ENCODE measurements at regions not wholly inside any gene's neighbourhood (a gene's known extent, or its start where the extent isn't known, plus 50 kb on each side); places are given as distances from the start of the nearest gene placed in this dataset.

DNA sequence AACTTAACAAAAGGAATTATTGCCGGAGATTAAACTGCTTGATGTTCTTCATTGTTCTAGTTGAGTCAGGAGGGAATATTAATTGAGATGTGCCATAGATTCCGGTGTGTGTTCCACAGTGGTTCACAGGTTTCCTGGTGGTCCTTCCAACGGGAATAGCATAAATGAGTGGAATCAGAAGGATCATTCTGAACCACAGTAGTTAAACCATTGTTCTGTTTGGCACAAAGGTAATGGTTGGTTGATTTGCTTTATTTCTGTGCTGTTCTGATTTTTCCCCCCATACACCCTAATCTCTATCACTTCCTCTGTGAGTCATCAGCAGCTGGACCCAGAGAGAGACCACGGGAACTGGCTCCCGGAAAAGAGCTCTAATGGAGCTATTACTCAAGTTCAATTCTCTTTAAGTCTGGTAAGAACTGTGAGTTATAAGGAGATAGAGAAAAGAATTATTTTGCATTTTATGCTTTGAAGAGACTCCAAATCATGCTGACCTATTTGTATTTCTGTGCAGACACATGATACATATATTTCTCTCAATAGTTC, 627.2 kb downstream of the ZIC1 start:
- no peak for DNase-seq

DNA sequence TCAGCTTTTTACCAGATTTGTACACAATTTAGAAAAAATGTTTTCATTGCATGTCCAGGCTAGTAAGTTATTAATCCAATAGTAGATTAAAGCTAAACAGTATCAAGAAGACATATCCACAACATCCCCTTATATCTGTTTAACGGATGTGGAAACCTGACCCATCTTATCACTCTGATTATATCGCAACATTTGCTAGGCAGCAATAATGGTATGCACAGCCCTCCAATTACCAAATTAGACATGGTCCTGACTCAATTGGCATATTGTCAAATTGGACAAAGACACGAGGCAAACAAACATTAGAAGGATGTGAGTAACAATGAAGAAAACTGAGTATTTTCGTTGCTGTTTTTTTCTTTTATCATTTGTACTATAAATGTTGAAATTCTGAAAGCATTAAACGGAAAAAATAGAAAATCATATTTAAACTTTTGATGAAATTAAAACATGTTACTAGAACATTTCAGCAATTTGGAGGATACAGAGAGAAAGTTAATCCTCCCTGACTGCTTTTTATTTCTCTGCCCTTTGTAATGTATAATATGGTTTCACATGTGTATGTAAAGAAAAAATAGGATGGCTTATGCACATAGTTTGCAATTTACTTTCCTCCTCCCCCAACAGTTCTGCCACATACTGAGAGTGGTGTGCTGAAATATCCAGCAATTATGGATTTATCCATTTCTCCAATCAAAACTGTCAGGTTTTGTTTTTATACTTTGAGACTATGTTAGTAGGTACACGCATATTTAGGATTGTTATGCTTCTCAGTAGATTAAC, 633.7 kb downstream of the ZIC1 start:
- no peak for DNase-seq

DNA sequence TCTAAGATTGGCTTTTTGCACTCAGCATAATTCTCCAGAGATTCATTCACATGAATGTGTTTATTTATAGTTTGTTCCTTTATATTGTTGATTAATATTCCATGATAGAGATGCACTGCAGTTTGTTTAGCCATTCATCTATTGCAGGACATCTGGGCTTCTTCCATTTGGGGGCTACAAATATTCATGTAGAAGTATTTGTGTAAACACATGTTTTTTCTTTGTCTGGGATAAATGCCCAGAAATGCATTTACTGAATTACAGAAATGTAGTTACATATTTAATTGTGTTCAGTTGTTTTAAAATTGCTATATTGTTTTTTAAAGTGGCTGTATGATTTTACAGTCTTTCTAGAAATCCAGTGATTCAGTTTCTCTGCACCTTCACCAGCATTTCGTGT, 635.0 kb downstream of the ZIC1 start:
- no peak for DNase-seq

DNA sequence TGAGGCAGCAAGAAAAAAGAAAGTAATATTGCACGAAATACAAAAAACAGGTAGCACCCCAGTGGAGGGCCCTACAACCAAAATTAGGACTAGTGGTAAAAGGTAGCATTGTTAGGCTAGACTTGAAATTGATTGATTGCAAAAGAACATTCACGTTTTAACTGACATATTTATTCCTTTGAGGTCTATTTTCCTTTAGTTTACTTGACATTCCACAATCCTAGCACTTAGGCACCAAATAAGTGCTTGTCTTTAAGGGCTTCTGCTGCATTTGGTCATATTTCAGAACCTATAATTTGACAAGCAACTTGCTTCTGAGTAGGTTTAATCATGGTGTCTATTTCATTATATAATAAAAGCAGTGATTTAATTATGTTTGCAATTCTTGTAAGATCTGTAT, 642.7 kb upstream of the AGTR1 start:
- no peak for DNase-seq

DNA sequence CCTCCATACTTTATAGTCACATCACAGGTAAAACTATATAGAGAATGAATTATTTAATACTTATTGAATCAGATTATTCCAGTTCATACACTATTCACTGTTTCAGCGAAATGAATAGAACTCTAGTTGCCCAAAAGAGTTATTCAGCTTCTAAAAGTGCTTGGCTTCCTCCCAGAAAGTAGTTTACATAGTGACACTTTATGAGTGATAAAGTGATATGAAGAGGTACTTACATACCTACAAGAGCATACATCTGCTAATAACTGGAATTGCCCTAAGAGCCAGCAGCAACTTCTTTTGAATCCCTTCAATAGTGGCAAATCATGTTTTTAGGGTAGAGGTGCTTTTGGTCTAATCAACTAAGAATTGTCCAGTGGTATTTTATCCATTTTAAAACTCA, 635.1 kb upstream of the AGTR1 start:
- DNase-seq, result no peak

DNA sequence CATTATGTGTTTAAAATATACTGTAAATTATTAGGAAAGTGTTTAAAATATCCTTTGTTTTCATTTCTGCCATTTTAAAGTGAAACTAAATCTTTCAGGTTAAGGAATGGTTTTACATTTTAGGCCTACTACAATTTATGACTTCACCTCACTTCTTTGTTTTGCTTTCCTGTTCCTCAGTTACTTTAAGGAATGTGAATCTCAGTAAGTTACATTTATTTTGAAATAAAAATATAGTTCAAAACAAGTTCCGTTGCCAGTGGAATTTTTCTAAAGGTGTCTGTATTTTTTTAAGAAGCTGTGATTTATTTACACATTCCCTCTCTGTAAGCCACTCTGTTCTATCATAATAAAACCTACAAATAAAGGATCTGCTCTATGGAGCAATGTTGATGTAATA, 630.9 kb upstream of the AGTR1 start:
- no peak for DNase-seq

DNA sequence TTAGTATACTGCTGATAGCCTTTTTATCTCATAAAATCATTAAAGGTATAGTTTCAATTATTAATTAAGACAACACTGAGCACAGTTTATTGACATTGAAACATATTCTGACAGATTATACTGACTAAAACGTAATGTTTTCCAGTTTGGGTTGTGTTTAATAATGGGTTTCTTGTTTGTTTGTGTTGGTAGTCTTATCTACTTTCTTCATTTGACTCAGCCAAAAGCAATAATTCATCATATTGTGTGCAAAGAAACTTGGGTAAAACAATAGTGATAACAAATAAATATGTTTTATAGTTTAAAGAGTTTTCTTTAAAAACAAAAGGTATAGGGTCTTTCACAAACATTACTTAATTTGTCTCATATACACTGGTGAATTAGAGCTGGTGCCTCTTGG, 629.2 kb upstream of the AGTR1 start:
- DNase-seq, result no peak

DNA sequence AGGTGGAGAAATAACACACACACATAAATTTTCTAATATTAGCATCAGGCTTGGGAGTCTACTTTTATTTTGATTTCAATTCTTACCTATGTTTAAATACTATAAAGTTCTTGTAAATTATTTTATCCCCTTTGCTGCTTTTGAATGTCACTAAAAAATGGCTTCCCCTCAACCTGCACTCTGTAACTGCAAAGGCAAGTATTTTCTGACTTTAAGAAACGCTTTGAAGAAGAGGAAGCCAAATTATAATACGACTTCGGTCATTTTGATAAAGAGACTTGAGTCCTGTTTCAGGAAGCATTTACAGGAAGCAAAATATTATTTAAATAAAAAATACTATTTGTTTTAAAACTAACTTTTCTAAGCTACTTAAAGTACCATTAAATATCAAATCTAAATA, 627.7 kb upstream of the AGTR1 start:
- no peak for DNase-seq

DNA sequence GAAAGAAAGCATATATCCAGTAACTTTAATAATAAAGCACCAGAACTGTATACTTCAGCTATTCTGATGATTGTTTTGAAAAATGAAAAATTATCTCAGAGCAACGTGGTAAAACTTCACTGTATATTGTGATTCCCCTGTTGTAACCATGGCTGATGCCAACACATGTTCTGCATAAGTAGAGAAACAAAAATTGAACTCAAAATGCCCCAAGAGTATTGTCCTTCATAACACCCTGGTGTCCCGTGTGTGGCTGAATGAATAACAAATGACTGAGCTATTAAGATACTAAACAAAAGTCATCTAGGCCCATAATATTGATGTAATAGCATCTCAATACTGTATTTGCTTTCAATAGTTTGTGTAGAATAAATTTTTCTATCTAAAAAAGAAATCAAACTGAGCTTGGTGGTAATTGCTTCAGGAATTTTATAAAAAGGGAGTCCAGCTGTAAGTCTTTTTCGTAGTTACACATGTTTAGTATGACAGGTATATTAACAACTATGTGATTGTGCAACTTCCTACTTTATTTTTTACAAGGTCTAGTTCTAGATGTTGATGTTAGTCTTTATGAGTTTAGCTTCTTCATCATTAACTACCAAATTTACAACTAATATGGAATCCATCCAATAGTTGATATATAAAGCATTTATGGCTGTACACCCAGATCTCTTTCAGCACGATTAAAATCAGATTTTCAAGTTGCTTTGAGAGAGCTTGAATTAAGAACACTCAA, 623.8 kb upstream of the AGTR1 start:
- no peak for DNase-seq

DNA sequence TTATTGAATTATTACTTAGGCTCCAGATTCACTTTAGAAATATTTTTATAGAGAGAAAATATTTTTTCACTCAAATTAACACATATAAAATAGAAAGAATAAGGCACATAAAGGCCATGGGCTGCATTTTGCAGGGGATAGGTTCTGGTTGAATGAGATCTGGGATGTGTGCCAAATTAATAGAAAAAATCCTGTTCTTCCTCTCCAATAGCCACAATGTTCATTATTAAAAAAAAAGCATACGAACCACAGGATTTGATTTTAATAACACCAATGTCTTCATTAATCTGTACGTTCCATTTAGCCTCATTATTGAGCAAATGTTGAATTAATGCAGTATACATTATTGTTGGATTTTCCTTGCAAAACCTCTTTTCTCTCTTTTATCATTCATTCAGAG, 622.8 kb upstream of the AGTR1 start:
- DNase-seq, result peak; percentile 45

DNA sequence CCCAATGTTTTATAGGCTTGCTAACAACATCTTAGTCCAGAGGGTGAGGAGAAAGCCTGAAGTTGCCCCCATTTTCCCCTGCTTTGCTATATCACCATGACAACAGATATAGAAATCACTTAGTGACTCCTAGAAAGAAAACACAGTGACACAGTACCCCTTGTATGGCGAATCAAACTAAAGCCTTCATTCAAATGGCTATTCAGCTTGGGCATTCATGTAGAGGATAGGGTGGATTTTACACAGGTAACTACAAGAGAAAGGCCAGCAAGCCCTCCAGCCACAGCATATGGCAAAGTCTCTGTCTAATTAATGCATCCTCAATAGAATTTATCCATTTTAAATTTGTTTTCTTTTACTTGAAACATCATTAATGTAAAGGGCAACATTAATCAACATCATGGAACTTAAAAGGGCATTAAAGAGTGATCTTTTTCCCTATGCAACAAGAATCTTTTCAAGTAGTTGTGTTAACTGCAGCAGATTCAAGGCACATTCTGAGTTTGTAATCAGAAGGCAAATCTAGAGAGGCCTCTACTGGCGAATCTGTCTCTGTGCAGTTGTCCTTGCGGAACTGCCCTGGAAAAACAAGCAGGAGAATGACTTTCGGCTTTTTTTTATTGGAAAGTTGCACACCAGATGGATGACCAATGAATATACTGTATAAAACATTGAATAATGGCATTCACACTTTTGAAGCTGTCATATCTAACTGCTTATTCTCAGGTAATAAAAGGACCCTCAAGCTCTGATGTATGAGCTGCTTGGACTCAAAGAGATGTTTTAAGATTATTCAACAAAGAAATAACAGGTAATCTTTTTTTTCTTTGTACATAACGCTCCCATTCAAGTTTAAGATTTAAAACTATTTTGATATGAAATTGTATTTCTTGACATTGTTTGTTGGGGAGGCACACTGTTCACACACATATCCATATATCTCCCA, 621.7 kb upstream of the AGTR1 start:
- DNase-seq, result peak; percentile 31

DNA sequence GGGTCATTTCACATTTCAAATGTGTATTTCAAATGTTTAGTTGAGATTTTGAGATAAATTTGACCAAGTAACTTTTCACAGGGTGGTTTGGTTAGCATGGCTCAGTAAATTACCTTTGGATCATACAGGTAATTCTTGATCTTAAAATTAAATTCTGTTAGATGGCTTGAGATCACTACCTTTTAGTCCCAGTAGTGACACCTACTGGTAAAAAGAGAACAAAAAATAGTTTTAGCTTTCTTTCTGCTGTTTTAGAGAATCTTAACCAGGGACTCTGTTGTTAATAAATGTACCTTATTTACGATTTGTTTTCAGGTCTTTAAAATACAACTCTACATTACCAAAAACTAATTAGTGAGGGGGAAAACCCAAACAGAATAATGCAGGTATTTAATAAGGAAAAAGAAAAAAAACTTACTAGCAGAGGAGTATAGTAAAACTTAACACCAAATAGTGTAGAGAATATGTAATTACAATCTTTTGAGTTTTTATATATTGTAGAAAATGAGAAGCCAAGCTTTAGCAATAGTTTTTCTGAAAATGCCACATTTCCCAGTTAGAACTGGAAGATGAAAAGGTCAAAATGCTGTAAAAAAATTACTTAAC, 620.3 kb upstream of the AGTR1 start:
- peak; percentile 25 for DNase-seq

DNA sequence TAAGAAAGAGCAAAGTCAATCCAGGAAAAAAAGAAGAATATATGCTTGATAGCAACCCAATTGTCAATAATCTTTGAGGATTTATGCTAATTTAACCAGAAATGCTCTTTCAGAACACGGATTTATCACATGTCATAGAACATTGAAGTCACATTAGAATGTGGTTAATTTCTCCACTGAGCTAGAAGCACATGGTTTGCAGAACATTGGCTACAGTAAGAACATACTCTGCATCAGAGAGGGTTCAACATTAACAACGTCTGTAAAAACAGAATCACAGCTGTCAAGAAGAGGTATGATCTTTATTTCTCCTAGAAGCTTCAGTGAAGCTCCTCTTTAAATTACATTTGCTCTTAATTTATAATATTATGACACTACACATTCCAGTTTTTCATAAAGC, 619.7 kb upstream of the AGTR1 start:
- no peak for DNase-seq

DNA sequence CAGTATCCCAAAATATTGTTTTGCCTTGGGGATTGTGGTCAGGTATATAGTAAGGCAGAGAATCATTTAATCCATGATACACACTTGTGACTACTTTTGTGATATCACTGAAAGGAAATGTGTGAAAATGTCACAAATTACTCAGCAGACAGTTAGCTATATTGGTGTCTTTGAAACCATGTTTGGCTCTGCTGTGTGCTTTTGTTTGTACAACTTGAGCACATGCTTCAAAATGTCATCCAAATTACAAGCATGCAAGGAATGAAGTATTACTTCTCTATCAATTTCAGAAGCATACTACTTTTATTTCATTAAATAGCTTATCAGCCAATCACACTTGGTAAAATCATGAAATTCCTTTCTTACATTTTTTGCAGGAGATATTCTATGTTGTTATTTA, 619.0 kb upstream of the AGTR1 start:
- DNase-seq, result no peak

DNA sequence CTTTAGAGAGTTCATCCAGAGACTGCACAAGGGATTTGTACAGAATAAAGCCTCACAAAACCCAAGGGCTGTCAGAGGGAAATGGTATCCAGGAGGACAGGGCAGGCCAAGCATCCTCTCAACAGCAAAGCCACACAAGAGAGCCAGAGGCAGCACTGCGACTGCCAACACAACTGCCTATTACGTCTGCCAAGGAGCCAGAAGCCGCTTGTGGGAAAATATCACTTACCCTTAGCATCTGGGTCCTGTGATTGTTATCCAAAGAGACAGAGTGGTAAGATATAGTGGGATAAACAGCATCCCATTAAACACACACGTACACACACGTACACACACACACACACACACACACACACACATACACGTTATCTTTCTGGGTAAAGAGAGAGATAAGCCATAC, 618.3 kb upstream of the AGTR1 start:
- DNase-seq, result no peak

DNA sequence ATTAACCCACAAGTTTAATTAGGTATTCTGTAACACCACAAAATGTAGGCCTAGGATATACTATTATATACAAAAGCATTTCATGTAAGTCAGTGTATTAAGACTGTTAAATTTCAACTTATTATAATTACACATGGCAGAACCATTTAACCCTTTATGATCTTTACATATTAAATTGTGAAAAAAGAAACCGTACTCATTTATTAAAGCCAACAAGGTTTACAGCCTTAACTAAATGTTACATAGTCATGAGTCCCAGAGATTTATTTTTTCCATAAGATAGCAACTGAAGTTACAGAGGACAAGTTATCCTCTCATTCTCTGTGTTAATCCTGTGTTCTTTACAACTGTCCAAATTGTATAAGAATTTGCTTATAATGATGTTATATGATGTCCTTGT, 615.8 kb upstream of the AGTR1 start:
- DNase-seq, result no peak

DNA sequence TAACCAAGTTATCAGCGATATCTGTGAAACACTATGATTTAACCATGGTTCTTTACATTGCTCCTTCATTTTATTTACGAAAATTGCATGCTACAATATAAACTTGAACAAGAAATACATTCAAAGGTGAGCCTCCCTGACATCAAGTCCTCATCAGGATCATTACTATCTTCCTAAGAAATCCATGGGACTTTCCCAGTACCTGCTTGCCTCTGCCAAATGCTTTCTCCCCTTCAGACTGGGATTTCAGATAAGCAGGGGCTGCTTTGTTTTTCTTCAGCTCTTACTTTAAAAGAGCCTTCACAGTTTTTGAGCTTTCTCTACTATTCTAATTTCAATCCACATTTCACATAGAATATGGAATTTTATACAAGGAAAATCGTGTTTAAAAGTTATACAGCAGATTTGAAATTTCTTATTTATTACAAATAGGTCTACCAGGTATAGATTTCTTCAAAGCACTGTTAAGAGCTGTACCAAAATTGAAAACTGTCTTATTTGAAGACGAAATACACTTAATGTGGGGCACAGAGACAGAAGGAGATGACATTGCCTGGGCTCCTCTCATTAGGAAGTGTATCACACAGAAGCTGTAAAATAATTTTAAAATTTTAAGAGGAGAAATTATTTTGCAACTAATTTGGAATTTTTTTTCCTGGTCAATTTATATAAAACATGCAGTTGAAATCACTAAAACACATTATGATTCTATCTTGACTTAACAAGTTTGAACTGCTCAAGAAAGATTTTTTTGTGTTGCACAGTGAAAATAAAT, 615.0 kb upstream of the AGTR1 start:
- no peak for DNase-seq

DNA sequence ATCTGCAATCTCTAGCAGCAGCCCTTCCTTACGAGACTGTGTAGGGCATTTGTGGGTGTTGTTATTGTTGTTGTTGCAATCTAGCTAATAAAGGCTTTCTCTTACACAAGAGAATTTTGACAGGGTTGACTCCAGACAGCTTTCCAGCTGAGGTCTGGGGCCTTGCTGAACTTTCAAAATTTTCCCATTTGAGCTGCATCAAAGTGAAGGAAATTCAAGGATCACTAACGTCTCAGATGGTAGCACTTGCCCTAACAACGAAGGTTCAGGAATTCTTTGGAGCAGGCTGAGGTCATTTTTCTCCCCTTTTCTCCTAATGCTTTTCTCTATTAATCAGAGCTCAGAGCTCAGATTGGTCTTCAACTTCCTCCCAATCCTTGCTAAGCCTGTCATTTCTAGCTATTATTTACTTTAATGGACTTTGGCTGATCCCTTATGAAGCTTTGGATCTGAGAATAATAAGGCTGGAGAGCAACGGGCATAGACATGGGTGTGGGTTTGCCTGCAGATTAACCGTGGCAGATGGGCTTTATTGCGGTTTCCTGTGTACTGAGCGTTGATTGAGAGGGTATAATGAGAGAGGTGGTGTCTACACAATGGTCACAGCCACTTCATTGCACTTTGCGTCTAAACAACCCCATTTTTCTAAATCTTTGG, 614.0 kb upstream of the AGTR1 start:
- DNase-seq, result no peak

DNA sequence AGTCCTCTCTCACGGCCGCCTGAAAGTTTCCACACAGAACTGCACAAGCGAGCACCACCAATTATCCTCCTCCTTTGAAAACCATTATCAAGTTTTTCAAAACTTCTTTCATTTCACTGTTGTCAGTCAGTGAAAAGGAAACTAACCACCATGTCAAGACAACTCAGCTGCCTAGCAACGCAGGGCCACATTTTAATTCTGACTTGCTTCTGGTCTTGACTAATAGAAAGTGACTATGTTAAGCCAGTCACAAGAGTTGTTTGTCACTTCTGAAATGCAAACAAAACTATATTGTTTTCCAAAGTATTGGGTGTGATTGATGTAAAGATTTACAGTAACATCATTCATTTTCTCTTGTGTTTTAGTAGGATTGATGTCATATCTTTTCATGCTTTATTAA, 612.8 kb upstream of the AGTR1 start:
- no peak for DNase-seq

DNA sequence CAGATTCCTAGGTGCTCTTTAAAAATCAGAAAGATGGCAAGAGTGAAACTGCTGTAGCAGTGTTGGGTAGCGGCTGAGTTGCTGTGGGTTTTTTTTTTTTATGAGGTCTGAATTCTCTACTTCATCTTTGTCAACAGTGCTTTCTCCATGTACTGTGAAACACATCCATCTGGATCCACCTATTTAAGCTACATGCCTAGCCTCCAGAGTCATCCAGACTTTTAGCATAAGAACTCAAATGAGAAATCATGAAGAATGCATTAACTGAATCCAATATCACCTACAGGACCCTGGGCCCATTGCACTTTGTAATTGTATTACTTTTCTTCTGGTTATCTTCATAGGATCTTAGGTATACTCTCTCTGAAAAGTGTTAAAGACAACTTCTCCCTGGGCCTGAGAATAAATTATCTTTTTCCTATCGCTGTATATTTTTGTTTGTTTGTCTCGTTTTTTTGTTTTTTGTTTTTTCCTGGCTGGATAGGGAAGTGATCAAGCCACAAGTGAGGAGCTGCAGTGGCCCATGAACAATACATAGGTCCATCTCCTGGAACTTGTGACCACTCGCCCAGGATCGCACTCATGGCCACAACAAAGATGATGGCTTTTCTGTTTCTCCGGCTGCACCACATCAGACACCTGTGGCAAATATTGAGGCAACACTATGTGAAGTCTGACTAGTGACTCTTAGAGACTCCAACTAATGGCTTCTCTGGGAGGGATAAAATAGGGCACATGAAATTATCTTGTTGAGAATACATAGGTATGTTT, 609.9 kb upstream of the AGTR1 start:
- DNase-seq, result no peak

DNA sequence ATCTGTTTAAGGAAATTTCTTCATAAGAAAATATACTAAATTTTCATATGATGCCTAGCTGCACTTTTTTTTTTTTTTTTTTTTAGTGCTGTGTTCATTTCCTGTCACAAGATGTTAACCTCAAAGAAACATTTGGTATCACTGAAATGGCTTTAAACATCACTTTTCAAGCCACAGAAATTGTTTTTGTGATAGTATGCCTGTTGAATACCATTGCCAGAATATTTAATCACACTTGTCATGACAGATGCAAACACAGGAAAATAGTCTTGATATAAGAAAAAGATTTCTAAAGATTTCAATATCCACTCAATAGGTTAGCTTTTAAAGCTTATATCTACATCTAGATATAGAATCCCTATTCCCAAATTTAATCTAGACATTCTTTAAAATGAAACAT, 608.5 kb upstream of the AGTR1 start:
- DNase-seq, result no peak
